ENCODE measurements at regions not wholly inside any gene's neighbourhood (a gene's known extent, or its start where the extent isn't known, plus 50 kb on each side); places are given as distances from the start of the nearest gene placed in this dataset.

GRCh38 chr2:51158251-51158650, 126.3 kb upstream of the NRXN1 start:
- Histone ChIP-seq H3K27me3 (ENCODE audit: control insufficient read depth in 3 of 3, insufficient read depth in 3 of 3, low read length in 3 of 3) (no peaks in the 10 kb centered on the region), H3K9me3 (ENCODE audit: control insufficient read depth in 3 of 3, low read length in 3 of 3) (no peaks in the 10 kb centered on the region), H3K27ac (ENCODE audit: low read depth, low read length) (no peak overlapping the region), H3K9ac (ENCODE audit: low read depth in 1 of 3, low read length in 3 of 3) (no peak overlapping the region), H3K4me1 (ENCODE audit: control insufficient read depth in 3 of 3, insufficient read depth in 3 of 3, low read length in 3 of 3) (no peaks in the 10 kb centered on the region), H3K4me3 (ENCODE audit: low read length in 3 of 3) (no peak overlapping the region), H3K36me3 (ENCODE audit: control insufficient read depth in 3 of 3, insufficient read depth in 3 of 3, low read length in 3 of 3) (no peaks in the 10 kb centered on the region)

- Histone ChIP-seq H3K4me3 (ENCODE audit: low read length in 3 of 3) (no peak overlapping the region), H3K27ac (ENCODE audit: low read depth, low read length) (no peak overlapping the region), H3K27me3 (ENCODE audit: control insufficient read depth in 3 of 3, insufficient read depth in 3 of 3, low read length in 3 of 3) (no peaks in the 10 kb centered on the region), H3K9ac (ENCODE audit: low read depth in 1 of 3, low read length in 3 of 3) (no peak overlapping the region), H3K9me3 (ENCODE audit: control insufficient read depth in 3 of 3, low read length in 3 of 3) (no peaks in the 10 kb centered on the region), H3K4me1 (ENCODE audit: control insufficient read depth in 3 of 3, insufficient read depth in 3 of 3, low read length in 3 of 3) (no peaks in the 10 kb centered on the region), H3K36me3 (ENCODE audit: control insufficient read depth in 3 of 3, insufficient read depth in 3 of 3, low read length in 3 of 3) (no peaks in the 10 kb centered on the region)
Measured at GRCh38 chr2:51153236-51153635, 121.3 kb upstream of the NRXN1 start.

DNA sequence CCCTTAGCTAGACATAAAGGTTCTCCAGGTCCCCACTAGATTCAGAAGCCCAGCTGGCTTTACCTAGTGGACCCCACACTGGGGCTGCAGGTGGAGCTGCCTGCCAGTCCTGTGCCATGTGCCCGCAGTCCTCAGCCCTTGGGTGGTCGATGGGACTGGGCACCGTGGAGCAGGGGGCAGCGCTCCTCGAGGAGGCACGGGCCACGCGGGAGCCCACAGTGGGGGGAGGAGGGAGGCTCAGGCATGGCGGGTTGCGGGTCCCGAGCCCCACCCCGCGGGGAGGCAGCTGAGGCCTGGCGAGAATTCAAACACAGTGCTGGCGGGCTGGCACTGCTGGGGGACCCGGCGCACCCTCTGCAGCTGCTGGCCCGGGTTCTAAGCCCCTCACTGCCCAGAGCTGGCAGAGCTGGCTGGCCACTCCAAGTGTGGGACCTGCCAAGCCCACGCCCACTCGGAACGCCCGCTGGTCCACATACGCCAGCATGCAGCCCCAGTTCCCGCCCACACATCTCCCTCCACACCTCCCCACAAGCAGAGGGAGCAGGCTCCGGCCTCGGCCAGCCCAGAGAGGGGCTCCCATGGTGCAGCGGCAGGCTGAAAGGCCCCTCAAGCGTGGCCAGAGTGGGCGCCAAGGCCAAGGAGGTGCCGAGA, 119.7 kb upstream of the NRXN1 start:
- no peak overlapping the region for H3K9ac ChIP-seq (ENCODE audit: low read depth in 1 of 3, low read length in 3 of 3)

GRCh38 chr2:51149725-51150124, 117.8 kb upstream of the NRXN1 start:
- H3K27me3 ChIP-seq (ENCODE audit: control insufficient read depth in 3 of 3, insufficient read depth in 3 of 3, low read length in 3 of 3), result no peaks in the 10 kb centered on the region
- no peak overlapping the region for H3K27ac ChIP-seq (ENCODE audit: low read depth, low read length)
- no peaks in the 10 kb centered on the region for H3K4me1 ChIP-seq (ENCODE audit: control insufficient read depth in 3 of 3, insufficient read depth in 3 of 3, low read length in 3 of 3)
- no peaks in the 10 kb centered on the region for H3K9me3 ChIP-seq (ENCODE audit: control insufficient read depth in 3 of 3, low read length in 3 of 3)
- no peaks in the 10 kb centered on the region for H3K36me3 ChIP-seq (ENCODE audit: control insufficient read depth in 3 of 3, insufficient read depth in 3 of 3, low read length in 3 of 3)
- no peak overlapping the region for H3K4me3 ChIP-seq (ENCODE audit: low read length in 3 of 3)
- H3K9ac ChIP-seq (ENCODE audit: low read depth in 1 of 3, low read length in 3 of 3), result no peak overlapping the region

More for the DNA sequence above, 119.7 kb upstream of the NRXN1 start:
- no peaks in the 10 kb centered on the region for H3K27me3 ChIP-seq (ENCODE audit: control insufficient read depth in 3 of 3, insufficient read depth in 3 of 3, low read length in 3 of 3)
- no peak overlapping the region for H3K27ac ChIP-seq (ENCODE audit: low read depth, low read length)
- no peaks in the 10 kb centered on the region for H3K36me3 ChIP-seq (ENCODE audit: control insufficient read depth in 3 of 3, insufficient read depth in 3 of 3, low read length in 3 of 3)
- H3K4me1 ChIP-seq (ENCODE audit: control insufficient read depth in 3 of 3, insufficient read depth in 3 of 3, low read length in 3 of 3), result no peaks in the 10 kb centered on the region
- H3K9me3 ChIP-seq (ENCODE audit: control insufficient read depth in 3 of 3, low read length in 3 of 3), result no peaks in the 10 kb centered on the region
- H3K4me3 ChIP-seq (ENCODE audit: low read length in 3 of 3), result no peak overlapping the region

DNA sequence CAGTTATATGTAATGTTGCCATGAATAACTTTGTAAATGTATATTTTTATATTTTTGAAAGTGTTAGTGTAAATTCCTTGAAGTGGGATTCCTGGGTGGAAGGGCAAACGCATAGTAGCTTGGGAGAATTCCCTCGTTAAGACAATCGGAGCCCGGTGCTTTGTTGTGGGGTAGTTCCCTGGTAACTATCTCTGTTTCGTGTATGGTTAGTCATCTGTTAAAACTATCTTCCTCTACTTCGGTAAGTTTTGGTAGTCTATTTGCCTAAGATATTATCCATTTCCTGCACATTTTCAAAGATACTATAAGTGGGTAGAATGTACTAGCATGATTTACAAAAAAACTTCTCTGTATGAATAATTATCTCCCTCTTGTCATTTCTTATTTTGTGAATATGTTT, 113.8 kb upstream of the NRXN1 start:
- H3K36me3 ChIP-seq (ENCODE audit: control insufficient read depth in 3 of 3, insufficient read depth in 3 of 3, low read length in 3 of 3), result no peaks in the 10 kb centered on the region
- no peak overlapping the region for H3K4me3 ChIP-seq (ENCODE audit: low read length in 3 of 3)
- no peaks in the 10 kb centered on the region for H3K4me1 ChIP-seq (ENCODE audit: control insufficient read depth in 3 of 3, insufficient read depth in 3 of 3, low read length in 3 of 3)
- no peak overlapping the region for H3K9ac ChIP-seq (ENCODE audit: low read depth in 1 of 3, low read length in 3 of 3)
- H3K9me3 ChIP-seq (ENCODE audit: control insufficient read depth in 3 of 3, low read length in 3 of 3), result no peaks in the 10 kb centered on the region
- H3K27ac ChIP-seq (ENCODE audit: low read depth, low read length), result no peak overlapping the region
- H3K27me3 ChIP-seq (ENCODE audit: control insufficient read depth in 3 of 3, insufficient read depth in 3 of 3, low read length in 3 of 3), result no peaks in the 10 kb centered on the region

DNA sequence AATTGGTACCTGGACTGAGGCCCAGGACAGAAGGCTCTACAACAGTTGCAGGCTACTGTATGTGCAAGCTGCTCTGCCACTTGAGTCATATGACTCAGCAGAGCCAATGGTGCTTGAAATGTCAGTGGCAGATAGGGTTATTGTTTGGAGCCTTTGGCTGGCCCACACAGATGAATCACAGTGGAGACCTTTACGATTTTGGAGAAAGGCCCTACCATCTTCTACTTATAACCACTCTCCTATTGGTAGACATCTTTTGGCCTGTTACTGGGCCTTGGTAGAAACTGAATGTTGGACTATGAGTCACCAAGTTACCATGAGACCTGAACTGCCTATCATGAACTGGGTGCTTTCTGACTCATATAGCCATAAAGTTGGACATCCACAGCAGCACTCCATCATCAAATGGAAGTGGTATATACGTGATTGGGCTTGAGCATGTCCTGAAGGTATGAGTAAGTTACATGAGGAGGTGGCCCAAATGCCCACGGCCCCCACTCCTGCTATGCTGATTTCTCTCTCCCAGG, 88.9 kb upstream of the NRXN1 start:
- Histone ChIP-seq H3K36me3 (ENCODE audit: control insufficient read depth in 3 of 3, insufficient read depth in 3 of 3, low read length in 3 of 3) (no peaks in the 10 kb centered on the region), H3K27me3 (ENCODE audit: control insufficient read depth in 3 of 3, insufficient read depth in 3 of 3, low read length in 3 of 3) (no peaks in the 10 kb centered on the region), H3K4me1 (ENCODE audit: control insufficient read depth in 3 of 3, insufficient read depth in 3 of 3, low read length in 3 of 3) (no peaks in the 10 kb centered on the region)

GRCh38 chr2:51111532-51111931, 79.6 kb upstream of the NRXN1 start:
- no peaks in the 10 kb centered on the region for H3K27me3 ChIP-seq (ENCODE audit: control insufficient read depth in 3 of 3, insufficient read depth in 3 of 3, low read length in 3 of 3)
- no peak overlapping the region for H3K27ac ChIP-seq (ENCODE audit: low read depth, low read length)
- no peaks in the 10 kb centered on the region for H3K36me3 ChIP-seq (ENCODE audit: control insufficient read depth in 3 of 3, insufficient read depth in 3 of 3, low read length in 3 of 3)
- no peak overlapping the region for H3K9ac ChIP-seq (ENCODE audit: low read depth in 1 of 3, low read length in 3 of 3)
- no peaks in the 10 kb centered on the region for H3K9me3 ChIP-seq (ENCODE audit: control insufficient read depth in 3 of 3, low read length in 3 of 3)
- no peak overlapping the region for H3K4me3 ChIP-seq (ENCODE audit: low read length in 3 of 3)
- no peaks in the 10 kb centered on the region for H3K4me1 ChIP-seq (ENCODE audit: control insufficient read depth in 3 of 3, insufficient read depth in 3 of 3, low read length in 3 of 3)

More for the DNA sequence above, 88.9 kb upstream of the NRXN1 start:
- no peak overlapping the region for H3K9ac ChIP-seq (ENCODE audit: low read depth in 1 of 3, low read length in 3 of 3)
- no peak overlapping the region for H3K4me3 ChIP-seq (ENCODE audit: low read length in 3 of 3)
- no peaks in the 10 kb centered on the region for H3K9me3 ChIP-seq (ENCODE audit: control insufficient read depth in 3 of 3, low read length in 3 of 3)
- H3K27ac ChIP-seq (ENCODE audit: low read depth, low read length), result no peak overlapping the region

DNA sequence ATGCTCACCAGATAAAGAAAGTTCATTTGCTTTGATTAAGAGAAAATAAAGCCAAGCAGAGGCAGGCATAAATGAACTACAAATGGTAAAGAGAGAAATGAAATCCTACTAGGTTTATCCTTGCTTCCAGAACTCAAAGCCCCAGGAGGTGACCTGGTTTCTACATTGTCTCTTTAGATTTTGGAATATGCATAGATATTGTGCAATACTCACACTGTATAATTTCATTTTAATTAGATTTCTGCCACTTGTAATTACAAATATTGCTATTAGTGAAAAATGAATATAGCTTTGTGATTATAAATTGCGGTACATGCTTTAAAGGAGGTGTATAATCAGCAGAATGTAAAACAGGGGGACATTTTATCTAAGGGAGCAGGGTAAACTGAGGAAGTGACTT, 76.9 kb upstream of the NRXN1 start:
- no peaks in the 10 kb centered on the region for H3K36me3 ChIP-seq (ENCODE audit: control insufficient read depth in 3 of 3, insufficient read depth in 3 of 3, low read length in 3 of 3)
- H3K27ac ChIP-seq (ENCODE audit: low read depth, low read length), result no peak overlapping the region
- H3K27me3 ChIP-seq (ENCODE audit: control insufficient read depth in 3 of 3, insufficient read depth in 3 of 3, low read length in 3 of 3), result no peaks in the 10 kb centered on the region
- no peak overlapping the region for H3K4me3 ChIP-seq (ENCODE audit: low read length in 3 of 3)
- H3K9ac ChIP-seq (ENCODE audit: low read depth in 1 of 3, low read length in 3 of 3), result no peak overlapping the region
- H3K4me1 ChIP-seq (ENCODE audit: control insufficient read depth in 3 of 3, insufficient read depth in 3 of 3, low read length in 3 of 3), result no peaks in the 10 kb centered on the region
- H3K9me3 ChIP-seq (ENCODE audit: control insufficient read depth in 3 of 3, low read length in 3 of 3), result no peaks in the 10 kb centered on the region

DNA sequence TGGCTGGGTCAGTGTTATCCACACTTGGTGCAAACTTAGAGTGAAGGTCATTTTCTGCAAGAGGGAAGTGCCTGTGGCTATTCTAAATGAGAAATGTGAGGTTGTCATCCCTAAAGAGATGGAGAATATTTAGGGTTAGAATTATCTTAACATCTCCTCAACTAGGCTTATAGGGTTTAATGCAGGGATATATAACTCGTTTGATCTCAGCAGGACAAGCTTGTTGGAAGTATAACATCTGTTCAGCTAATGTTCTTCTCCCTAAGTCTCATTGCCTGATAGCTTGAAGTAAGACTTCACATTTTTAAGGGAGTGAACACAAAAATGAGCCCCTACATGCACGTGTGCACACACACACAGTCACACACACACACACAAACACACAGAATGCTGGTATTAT, 75.9 kb upstream of the NRXN1 start:
- no peak overlapping the region for H3K4me3 ChIP-seq (ENCODE audit: low read length in 3 of 3)
- no peaks in the 10 kb centered on the region for H3K27me3 ChIP-seq (ENCODE audit: control insufficient read depth in 3 of 3, insufficient read depth in 3 of 3, low read length in 3 of 3)
- no peaks in the 10 kb centered on the region for H3K9me3 ChIP-seq (ENCODE audit: control insufficient read depth in 3 of 3, low read length in 3 of 3)
- no peak overlapping the region for H3K27ac ChIP-seq (ENCODE audit: low read depth, low read length)
- H3K9ac ChIP-seq (ENCODE audit: low read depth in 1 of 3, low read length in 3 of 3), result no peak overlapping the region
- H3K4me1 ChIP-seq (ENCODE audit: control insufficient read depth in 3 of 3, insufficient read depth in 3 of 3, low read length in 3 of 3), result peaks cover 0 to 5% (median 0%) of the 10 kb centered on the region in 3 donors
- H3K36me3 ChIP-seq (ENCODE audit: control insufficient read depth in 3 of 3, insufficient read depth in 3 of 3, low read length in 3 of 3), result no peaks in the 10 kb centered on the region

GRCh38 chr2:51105811-51106210, 73.9 kb upstream of the NRXN1 start:
- H3K4me1 ChIP-seq (ENCODE audit: control insufficient read depth in 3 of 3, insufficient read depth in 3 of 3, low read length in 3 of 3), result peaks cover 0 to 5% (median 0%) of the 10 kb centered on the region in 3 donors
- no peaks in the 10 kb centered on the region for H3K36me3 ChIP-seq (ENCODE audit: control insufficient read depth in 3 of 3, insufficient read depth in 3 of 3, low read length in 3 of 3)
- H3K27me3 ChIP-seq (ENCODE audit: control insufficient read depth in 3 of 3, insufficient read depth in 3 of 3, low read length in 3 of 3), result no peaks in the 10 kb centered on the region
- no peaks in the 10 kb centered on the region for H3K9me3 ChIP-seq (ENCODE audit: control insufficient read depth in 3 of 3, low read length in 3 of 3)
- H3K27ac ChIP-seq (ENCODE audit: low read depth, low read length), result no peak overlapping the region
- no peak overlapping the region for H3K4me3 ChIP-seq (ENCODE audit: low read length in 3 of 3)
- no peak overlapping the region for H3K9ac ChIP-seq (ENCODE audit: low read depth in 1 of 3, low read length in 3 of 3)
